Dedifferentiated amniotic fluid mesenchymal stem cell (primary cell): ENCODE measurements at regions not wholly inside any gene's neighbourhood (a gene's known extent, or its start where the extent isn't known, plus 50 kb on each side); places are given as distances from the start of the nearest gene placed in this dataset.
"Not testable (repeated sequence)": the region's sequence is repeated elsewhere in the genome, so short reads cannot be mapped to it uniquely, and the experiment has no call there.

Experiments used
- DNase-seq: peaks from one replicate; pipeline ENCODE4 v3.0.0-alpha.2; 2016; ENCODE audit errors: extremely low spot score

DNA sequence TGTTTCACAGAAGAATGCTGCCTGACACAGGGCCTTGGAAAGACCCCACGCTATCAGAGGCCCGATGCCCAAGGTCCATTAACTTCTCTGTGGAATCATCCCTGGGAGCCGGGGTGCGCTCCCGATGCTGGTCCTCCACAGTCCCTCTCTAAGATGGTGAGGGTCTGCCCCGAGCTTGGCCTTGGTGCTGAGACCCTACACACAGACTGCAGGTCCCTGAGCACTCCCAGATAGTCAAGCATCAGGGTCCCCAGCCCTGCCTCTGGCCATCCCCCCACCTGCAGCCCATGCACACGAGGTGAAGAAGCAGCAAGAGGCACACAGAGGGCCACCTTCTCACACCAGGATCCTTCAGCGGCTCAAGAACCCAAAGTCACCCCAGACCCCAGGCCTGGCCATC, 263.3 kb downstream of the MYCN start:
- no peak for DNase-seq

DNA sequence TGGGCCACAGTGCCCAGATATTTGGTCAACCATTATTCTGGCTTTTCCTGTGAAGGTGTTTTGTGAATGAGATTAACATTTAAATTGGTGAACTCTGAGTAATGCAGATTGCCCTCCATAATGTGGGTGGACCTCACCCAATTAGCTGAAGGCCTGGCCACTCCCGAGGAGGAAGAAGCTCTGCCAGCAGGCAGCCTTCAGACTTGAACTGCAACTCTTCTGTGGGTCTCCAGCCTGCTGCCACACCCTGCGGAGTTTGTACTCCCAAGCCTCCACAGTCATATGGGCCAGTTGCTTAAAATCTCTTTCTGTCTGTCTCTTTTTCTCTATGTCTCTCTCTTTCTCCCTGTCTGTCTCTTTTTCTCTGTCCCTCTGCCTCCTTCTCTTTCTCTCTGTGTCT, 262.7 kb downstream of the MYCN start:
- no peak for DNase-seq

DNA sequence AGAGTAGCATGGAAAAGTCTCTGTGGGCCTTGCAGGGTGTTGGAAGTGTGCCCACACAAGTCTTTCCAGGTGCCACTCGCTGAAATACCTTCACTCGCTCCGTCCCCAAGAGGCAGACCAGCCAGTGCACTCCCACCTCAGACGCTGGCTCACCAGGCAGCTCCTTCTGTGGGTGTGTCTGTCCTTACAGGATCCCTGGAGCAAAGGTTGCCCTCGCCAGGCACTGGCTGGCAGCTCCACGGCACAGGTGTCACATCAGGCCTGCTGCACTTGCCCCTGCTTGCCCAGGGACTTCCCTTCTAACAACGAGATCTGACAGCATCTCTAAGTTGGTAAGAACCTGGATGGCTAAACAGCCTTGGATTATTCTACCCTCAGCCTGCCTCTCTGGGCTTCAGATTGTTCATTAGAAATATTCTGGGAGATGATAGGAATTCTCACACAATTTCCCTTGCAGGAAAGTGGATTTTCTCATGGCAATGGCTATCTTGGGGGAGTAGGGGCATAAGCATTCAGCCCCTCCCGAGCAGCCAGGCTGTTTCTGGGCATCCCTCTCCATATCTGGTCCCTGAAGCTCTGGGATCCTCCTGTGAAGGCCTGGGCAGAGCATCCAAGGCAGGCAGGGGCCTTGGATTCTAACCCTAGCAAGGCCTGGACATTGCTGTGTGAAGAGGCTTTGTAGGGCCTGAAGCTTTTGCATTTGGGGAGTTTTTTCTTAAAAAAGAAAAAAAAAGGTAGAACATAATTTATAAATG, 262.1 kb downstream of the MYCN start:
- DNase-seq = no peak

DNA sequence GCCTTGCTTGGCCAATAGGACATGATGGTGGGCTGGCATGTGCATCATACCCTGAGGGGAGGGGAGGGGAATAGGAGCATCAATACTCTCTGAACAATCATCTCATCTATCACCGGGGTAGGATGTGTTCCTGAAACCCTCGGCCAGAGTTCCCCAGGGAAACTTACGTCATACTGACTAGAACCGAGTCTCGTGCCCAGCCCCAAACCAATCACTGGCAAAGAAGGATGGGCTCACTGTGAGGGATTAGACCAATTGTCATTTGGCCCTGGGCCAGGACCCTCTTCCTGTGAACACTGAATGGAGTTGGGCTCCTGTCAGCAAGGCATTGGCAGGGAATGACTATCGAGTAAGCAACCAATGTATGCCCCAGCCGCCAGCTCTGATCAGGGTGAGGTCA, 261.5 kb downstream of the MYCN start:
- DNase-seq = no peak

DNA sequence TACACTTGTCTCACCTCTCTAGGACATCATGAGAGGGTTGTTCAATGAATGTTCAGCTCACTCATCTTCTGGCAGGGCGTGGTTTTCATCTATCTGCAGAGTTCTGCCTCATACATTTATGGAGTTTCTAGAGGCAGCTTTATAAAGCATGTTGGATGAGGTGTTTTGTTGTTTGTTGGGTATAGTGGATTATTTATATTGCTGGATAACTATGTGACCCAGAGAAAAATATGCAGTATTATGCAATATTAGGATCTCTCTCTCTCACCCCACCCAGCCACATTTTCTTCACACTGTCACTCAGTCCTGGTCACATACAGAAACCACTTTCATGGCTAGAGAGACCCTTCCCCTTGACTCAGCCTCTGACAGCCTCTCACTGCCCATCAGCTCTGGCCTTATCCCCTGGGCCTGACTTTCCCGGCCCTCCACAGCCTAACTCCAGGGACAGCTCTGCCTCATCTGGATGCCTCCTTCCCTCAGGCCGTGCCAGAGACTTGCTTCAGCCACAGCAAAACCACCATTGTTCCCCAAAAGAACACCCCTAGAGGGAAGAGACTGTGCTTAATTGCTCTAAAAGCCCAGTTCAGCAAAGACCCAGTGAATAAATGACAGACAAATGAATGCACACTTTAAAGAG, 260.3 kb downstream of the MYCN start:
- no peak for DNase-seq

DNA sequence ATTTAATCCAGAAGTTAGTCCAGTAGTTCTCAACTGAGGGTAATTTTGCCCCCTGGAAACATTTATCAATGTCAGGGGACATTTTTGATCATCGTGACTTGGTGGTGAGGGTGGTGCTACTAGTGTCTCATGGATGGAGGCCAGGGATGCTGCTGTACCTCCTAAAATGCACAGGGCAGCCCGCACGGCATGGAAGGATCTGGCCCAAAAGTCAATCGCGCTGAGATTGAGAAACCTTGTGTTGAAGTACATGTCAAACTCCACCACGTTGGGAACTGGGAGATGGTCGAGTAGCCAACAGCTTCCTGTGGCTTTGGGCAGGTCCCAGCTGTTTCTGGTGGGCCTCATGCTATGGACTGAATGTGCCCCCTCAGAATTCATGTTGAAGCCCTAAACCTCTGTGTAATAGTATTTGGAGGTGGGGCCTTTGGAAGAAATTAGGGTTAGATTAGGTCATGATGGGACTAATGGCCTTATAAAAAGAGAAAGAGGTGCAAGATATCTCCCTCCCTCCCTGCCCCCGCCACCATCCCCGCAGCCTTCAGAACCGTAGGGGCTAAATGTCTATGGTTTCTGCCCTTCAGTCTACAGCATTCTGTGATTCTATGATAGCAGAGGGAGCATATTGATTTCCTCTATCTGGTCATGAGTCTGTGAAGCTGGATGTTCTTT, 259.7 kb downstream of the MYCN start:
- no peak for DNase-seq

DNA sequence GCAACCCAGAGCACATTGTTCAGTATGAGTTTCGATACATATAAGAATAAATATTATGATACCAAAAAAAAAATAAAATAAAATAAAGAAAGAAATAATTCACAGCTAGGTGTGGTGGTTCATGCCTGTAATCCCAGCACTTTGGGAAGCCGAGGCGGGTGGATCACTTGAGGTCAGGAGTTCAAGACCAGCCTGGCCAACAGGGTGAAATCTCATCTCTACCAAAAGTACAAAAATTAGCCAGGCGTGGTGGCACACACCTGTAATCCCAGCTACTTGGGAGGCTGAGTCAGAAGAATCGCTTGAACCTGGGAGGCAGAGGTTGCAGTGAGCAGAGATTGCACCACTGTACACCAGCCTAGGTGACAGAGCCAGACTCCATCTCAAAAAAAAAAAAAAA, 258.9 kb downstream of the MYCN start:
- DNase-seq = not testable (repeated sequence)

DNA sequence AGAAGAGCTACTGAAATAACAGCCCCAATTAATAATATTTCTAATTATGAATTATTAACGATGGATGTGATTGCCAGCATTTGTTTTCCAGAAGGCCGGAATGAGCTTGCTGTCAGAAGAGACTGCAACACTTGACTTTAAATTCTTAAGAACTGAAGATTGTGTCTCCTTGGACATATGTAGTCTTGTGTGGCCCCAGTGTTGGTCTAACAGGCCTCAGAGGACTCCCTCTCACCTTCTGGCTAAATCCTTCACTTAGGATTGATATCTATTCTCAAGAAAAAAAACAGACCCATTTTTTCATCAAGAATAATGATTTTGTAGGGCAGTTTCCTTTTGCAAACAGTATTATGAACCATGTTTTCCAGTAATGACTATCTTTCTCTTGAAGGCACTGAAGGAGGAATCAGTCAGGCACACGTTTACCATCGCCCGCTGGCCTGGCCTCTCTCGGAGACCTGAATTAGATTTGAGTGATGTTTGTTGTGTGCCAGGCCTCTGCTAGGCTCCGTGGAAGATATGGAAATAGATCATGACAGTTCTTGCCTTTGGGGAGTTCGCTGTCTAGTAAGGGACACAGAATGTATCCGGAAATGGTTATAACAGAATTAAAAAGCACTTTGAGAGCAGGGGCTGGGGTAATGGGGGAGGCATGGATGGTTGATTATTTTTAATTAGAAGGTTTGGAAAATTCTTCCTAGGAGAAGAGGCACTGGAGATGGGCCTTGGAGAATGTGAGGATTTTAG, 258.0 kb downstream of the MYCN start:
- DNase-seq = no peak

DNA sequence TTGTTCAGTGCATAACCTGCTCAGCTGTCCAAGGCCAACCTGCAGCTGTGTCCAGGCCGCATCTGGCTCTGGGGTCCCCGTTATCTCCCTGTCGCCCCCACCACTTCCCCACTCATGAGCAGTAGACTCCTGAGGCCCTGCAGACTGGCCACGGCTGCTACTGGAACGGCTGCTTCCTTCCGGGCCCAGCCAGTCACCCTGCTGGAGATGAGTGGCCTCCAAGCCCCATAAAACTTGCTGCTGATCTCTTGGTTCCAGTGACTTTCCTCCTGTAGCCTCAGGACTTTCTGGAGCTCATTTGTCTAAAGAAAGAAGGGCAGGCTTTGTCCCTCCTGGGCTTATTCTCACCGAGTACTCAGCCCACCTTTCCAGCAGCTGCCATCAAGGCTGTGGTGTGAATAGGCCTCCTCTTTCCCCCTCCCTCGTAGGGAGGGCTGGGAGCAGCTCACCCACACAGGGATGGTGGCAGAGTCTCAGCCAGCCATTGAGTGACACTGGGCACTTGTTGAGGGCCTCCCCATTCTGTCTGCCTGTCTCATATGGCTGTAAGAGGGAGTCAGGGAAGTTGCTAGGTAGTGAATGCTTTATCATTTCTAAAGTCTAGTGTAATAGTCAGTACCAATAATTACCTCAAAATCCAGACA, 257.3 kb downstream of the MYCN start:
- no peak for DNase-seq

DNA sequence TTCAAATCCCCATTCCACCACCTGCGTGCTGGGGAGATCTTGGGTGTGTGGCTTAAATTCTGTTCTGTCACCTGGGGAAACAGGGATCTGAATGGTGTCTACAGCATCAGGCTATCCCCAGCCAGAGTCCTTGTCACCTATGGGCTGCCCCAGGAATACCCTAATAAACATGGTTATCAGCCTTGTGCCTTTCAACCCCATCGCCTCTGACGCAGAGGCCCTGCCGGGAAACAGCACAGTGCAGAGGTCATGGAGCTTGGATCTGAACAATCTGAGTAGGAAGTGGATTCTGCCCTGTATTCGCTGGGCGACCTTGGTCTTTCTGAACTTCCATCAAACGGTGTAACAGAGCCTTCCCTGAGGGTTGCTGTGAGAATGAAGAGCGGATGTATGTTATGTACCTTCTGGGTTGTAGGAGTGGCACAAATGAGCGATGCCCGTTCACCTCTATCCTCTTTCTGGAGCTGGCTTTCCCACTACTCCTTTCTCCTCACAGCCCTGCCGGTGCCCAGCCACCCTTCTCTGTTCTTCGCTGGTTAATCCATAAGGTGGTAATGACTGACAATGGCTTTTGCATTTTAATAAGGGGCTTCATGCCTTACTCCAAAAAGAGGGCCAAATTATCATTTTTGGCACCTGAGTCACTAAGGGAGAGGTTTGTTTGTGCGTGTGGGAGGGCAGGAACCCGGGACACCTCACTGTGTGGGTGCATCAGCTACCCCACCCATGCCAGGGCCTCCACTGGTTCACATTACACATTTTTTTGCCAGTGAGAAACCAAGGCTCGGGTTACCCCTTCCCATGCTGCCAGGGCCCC, 256.5 kb downstream of the MYCN start:
- no peak for DNase-seq

DNA sequence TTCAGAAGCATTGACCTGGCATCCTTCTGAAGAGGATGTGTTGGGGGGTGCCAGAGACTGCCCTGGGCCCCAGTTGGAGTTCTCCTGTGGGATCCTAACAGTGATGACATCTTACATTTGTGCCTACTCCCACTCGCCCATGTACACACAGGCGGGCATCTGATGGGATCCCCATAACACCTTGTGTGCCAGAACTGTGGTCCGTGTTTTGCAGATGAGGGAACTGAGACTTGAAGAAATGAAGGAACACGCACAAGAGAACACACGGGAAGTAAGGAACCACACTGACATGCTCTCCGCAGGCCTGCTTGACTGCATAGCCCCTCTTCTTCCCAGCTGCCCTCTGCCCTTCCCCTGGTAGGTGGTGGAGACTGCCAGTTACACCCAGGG, 255.3 kb downstream of the MYCN start:
- no peak for DNase-seq

DNA sequence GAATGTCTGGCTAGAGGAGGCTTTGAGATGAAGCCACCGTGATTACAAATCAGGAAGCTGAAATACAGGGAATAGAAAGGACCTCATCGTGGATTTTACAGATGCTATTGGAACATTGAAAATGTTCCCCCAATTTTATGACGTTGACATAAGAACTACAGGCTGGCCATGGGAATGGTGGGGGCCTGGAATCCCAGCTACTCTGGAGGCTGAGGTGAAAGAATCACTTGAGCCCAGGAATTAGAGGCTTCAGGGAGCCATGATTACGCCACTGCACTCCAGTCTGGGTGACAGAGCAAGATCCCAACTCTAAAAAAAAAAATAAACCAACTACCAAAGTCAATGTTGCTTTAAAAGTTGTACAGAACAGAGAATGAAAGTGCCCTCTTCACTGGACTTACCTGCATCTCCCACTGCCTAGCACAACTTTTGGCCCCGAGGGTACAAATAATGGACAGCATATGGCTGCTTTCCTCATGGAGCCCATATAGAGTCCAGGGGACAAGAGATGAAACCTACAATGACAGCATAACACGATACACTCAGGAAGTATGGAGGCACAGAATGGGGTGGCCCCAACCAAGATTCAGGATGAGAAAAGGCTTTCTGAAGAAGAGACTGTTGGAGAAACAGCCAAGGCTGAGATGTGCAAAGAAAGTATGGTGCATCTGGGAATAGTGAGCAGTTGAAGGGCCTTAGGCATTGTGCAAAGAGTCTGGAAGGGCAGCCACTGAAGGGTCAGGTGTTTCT, 254.8 kb downstream of the MYCN start:
- no peak for DNase-seq

DNA sequence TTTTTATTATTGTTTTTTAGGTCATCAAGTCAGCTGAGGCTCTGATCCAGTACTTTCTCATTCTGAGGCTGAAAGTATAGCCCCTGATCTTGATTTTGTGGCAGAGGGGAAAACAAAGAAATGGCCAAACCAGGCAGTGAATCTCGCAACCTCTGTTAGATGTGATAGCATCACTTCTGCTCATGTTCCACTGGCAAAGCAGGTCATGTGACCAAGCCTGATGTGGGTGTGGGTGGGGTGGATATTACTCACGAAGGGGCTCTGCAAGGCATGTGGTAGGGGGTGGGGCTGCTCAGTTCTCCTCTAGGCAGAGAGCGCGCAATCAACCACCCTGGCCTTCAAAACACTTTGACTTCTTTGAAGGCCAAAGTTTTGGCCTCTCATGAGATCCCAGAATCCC, 254.2 kb downstream of the MYCN start:
- no peak for DNase-seq

DNA sequence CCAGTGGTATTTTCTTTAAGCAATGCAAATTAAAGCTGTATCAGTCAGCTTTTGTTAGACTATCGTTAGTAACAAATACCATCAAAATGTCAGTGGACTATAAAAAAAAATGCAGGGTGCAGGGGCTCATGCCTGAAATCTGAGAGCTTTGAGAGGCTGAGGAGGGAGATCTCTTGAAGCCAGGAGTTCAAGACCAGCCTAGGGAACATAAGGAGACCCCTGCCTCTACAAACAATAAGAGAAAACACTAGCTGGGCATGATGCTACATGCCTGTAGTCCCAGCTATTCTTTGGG, 253.7 kb downstream of the MYCN start:
- DNase-seq = no peak

DNA sequence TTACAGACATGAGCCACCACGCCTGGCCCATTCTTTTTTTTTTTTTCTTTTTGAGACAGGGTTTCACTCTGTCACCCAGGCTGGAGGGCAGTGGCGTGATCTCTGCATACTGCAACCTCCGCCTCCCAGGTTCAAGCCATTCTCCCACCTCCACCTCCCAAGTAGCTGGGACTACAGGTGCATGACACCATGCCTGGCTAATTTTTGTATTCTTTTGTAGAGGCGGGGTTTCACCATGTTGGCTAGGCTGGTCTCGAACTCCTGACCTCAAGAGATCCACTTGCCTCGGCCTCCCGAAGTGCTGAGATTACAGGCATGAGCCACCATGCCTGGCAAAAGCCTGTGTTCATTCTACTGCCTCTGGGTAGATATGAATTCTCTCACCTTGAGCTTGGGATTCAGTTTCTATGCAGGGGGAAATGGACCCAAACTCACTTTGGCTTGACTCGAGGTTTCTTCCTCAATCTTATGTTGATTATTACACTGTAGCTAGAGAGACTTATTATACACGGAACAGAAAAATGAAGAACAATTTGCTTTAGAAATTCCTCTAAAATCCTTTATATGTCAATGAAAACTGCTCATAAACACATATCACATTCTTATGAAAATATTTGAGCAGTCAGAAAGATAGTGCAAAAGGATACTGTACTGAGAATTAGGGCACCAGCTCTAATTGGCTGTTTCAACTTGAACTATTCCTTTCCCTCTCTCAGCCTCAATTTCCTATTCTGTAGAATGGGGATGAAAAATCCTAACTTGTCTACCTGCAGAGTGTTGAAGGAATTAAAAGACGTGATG, 252.3 kb downstream of the MYCN start:
- no peak for DNase-seq

DNA sequence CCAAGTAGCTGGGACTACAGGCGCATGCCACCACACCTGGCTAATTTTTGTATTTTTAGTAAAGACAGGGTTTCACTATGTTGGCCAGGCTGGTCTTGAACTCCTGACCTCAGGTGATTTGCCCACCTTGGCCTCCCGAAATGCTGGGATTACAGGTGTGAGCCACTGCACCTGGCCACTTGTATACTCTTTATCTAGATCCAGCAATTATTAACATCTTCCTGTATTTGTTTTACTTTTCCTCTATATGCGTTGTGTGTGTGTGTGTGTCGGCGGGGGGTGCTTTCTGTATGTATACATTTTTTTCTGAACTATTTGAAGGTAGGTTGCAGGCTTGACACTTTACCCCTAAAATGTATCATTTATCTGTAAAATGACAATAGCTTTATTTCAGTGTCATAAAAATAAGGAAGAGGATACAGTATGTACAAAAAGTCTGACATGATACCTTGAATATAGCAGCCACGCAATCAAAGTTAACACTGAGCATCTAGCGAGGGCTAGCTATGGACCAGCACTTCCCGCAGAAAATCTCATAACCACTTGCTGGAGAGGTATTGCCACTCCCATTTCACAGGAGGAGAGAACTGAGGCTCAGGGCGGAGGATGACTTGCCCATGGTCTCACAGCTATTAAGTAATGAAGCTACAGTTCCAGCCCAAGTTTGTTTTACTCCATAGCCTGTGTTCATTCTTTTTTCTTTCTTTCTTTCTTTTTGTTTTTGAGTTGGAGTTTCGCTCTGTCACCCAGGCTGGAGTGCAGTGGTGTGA, 251.3 kb downstream of the MYCN start:
- DNase-seq = no peak

DNA sequence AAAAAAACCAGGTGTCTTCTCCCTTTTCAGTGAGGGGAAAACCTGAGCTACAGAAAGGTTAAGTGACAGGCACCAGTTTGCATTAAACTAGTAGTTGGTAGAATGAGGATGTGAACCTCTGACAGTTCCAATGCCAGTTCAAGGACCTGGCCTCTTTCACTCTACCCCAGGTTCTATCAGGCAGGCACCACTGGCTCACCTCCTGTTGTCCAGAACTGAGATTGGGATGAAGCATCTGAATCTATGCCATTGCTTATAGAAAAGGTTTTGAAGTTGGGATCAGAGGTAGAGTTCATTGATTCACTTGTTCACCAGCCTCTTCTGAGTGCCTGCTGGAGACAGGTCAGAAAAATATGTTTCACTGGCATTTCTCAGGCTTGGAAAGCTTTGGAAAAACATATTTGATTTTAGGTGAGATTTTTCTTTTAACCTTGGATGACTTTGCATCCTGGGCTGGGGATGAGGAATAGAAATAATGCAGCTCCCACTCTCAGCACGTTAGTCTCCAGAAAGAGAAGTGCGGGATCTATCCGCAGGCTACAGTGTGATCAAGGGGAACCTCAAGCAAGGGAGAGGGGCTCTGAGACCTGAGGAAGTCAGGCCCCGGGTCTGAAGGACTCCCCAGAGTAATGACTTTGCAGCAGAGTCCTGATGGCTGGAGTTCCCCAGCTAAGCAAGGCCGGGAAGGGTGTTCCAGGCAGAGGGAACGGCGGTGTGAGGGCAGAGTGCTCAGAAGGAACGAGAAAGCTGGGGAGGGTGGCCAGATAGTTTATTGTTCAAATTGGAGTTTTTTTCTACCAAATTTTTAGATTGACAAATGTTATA, 250.3 kb downstream of the MYCN start:
- no peak for DNase-seq

DNA sequence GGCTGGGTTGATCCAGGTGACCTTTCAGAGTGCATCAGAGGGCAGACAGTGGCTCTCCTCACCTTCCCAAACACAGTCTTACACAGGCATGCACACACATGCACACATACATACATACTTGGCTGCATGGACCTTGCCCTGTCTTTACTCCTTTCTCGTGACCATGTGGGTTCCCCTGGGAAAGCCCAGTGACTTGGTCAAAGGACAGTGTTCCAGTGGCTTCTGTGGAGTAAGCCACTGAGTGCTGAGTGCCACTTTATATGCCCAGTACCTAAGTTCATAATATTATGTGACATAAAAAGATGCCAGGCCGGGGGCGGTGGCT, 249.4 kb downstream of the MYCN start:
- no peak for DNase-seq
